ENCODE measurements at regions not wholly inside any gene's neighbourhood (a gene's known extent, or its start where the extent isn't known, plus 50 kb on each side); places are given as distances from the start of the nearest gene placed in this dataset.
A peak's percentile ranks its signal among the peaks of the same experiment; 100 is the strongest.

GRCh38 chr4:78691334-78691754 lies 84.8 kb upstream of the BMP2K start:
- TF ChIP-seq CTCF (IDR thresholded peaks at IDR 0.05; ENCODE audit: insufficient read depth, low read depth, low read length): no peak
- ChIA-PET CTCF (interaction anchor here (0.8 kb wide), 1 partner anchor 39 kb away, joined by 3 read pairs; no protein-coding TSS in a partner anchor), POLR2A (no interaction called here)
- Histone ChIP-seq H3K27me3 (ENCODE audit: control insufficient read depth, insufficient read depth, low read length) (no peaks in the 10 kb centered on the region), H3K4me3 (ENCODE audit: low read depth, low read length) (no peak overlapping the region), H3K36me3 (ENCODE audit: control insufficient read depth, insufficient read depth, low read length) (no peaks in the 10 kb centered on the region)
- no peak for DNase-seq (ENCODE audit: low read depth)

GRCh38 chr4:78691971-78692821 lies 84.0 kb upstream of the BMP2K start:
- DNase-seq (ENCODE audit: low read depth): no peak
- H3K4me3 ChIP-seq (ENCODE audit: low read depth, low read length): no peak overlapping the region
- ChIA-PET POLR2A (no interaction called here), CTCF (interaction anchor here (1.3 kb wide), 1 partner anchor 77 kb away, joined by 3 read pairs; no protein-coding TSS in a partner anchor)
- H3K27me3 ChIP-seq (ENCODE audit: control insufficient read depth, insufficient read depth, low read length): no peaks in the 10 kb centered on the region
- H3K36me3 ChIP-seq (ENCODE audit: control insufficient read depth, insufficient read depth, low read length): no peaks in the 10 kb centered on the region
- TF ChIP-seq CTCF (IDR thresholded peaks at IDR 0.05; ENCODE audit: insufficient read depth, low read depth, low read length): no peak

GRCh38 chr4:78692822-78693170 lies 83.4 kb upstream of the BMP2K start:
- no peaks in the 10 kb centered on the region for H3K36me3 ChIP-seq (ENCODE audit: control insufficient read depth, insufficient read depth, low read length)
- DNase-seq (ENCODE audit: low read depth): no peak
- no peak overlapping the region for H3K4me3 ChIP-seq (ENCODE audit: low read depth, low read length)
- no peak for TF ChIP-seq CTCF (IDR thresholded peaks at IDR 0.05; ENCODE audit: insufficient read depth, low read depth, low read length)
- POLR2A ChIA-PET: no interaction called here
- H3K27me3 ChIP-seq (ENCODE audit: control insufficient read depth, insufficient read depth, low read length): no peaks in the 10 kb centered on the region
- CTCF ChIA-PET: interaction anchor here (1.3 kb wide), 1 partner anchor 77 kb away, joined by 3 read pairs; no protein-coding TSS in a partner anchor

GRCh38 chr4:78693777-78694456 lies 82.2 kb upstream of the BMP2K start:
- ChIA-PET CTCF (interaction anchor here (1.5 kb wide), 1 partner anchor 170 kb away, joined by 4 read pairs; no protein-coding TSS in a partner anchor), POLR2A (no interaction called here)
- H3K27me3 ChIP-seq (ENCODE audit: control insufficient read depth, insufficient read depth, low read length): no peaks in the 10 kb centered on the region
- H3K36me3 ChIP-seq (ENCODE audit: control insufficient read depth, insufficient read depth, low read length): no peaks in the 10 kb centered on the region
- no peak overlapping the region for H3K4me3 ChIP-seq (ENCODE audit: low read depth, low read length)
- TF ChIP-seq CTCF (IDR thresholded peaks at IDR 0.05; ENCODE audit: insufficient read depth, low read depth, low read length): no peak
- peak; percentile 44 for DNase-seq (ENCODE audit: low read depth)

GRCh38 chr4:78694457-78694787 lies 81.7 kb upstream of the BMP2K start:
- CTCF ChIA-PET: interaction anchor here (1.5 kb wide), 1 partner anchor 169 kb away, joined by 4 read pairs; no protein-coding TSS in a partner anchor
- no peaks in the 10 kb centered on the region for H3K27me3 ChIP-seq (ENCODE audit: control insufficient read depth, insufficient read depth, low read length)
- DNase-seq (ENCODE audit: low read depth): no peak
- no peak for TF ChIP-seq CTCF (IDR thresholded peaks at IDR 0.05; ENCODE audit: insufficient read depth, low read depth, low read length)
- no peak overlapping the region for H3K4me3 ChIP-seq (ENCODE audit: low read depth, low read length)
- H3K36me3 ChIP-seq (ENCODE audit: control insufficient read depth, insufficient read depth, low read length): no peaks in the 10 kb centered on the region
- POLR2A ChIA-PET: no interaction called here

All from BJ (cell line).